ENCODE measurements at regions not wholly inside any gene's neighbourhood (a gene's known extent, or its start where the extent isn't known, plus 50 kb on each side); places are given as distances from the start of the nearest gene placed in this dataset.

- no peak for TF ChIP-seq CTCF (IDR thresholded peaks at IDR 0.05)
- no peak for TF ChIP-seq POLR2A (IDR thresholded peaks at IDR 0.05)
These were observed 420.2 kb upstream of the TBX3 start for GRCh38 chr12:115103884-115104883.

Measured in lower leg skin (tissue), 3 donors.